Keratinocyte (primary cell): ENCODE measurements at regions not wholly inside any gene's neighbourhood (a gene's known extent, or its start where the extent isn't known, plus 50 kb on each side); places are given as distances from the start of the nearest gene placed in this dataset.

Source experiments
- DNase-seq: peaks from one replicate; pipeline ENCODE4 v3.0.0-alpha.2; 2011; ENCODE audit warnings: low read depth, missing footprints, low spot score
- FAIRE-seq: peaks from 2 replicates; lab custom pipeline; 2011; peaks lifted over from hg19 to GRCh38; lab: Jason Lieb, UNC
- H2AFZ ChIP-seq: 2 replicates; pipeline ENCODE4 v1.6.0; 2012; ENCODE audit warnings: low read length, control low read depth, inconsistent platforms; ENCODE audit not compliant: control insufficient read depth
- H3K27ac ChIP-seq: 2 replicates; pipeline ENCODE4 v1.5.1; 2011; ENCODE audit warnings: low read length; ENCODE audit not compliant: control insufficient read depth, insufficient read depth
- H3K27me3 ChIP-seq: 3 replicates; pipeline ENCODE4 v1.6.0; 2011; ENCODE audit warnings: low read length; ENCODE audit not compliant: control insufficient read depth, insufficient read depth; ENCODE audit errors: extremely low read depth
- H3K36me3 ChIP-seq, 2 experiments: 2 replicates in 1 of 2; 3 replicates in 1 of 2; pipeline ENCODE4 v1.5.1; 2011; ENCODE audit warnings: low read length in 2 of 2, mild to moderate bottlenecking in 1 of 2; ENCODE audit not compliant: control insufficient read depth in 2 of 2, insufficient read depth in 2 of 2; ENCODE audit errors: extremely low read depth in 1 of 2
- H3K4me1 ChIP-seq: 3 replicates; pipeline ENCODE4 v1.5.1; 2011; ENCODE audit warnings: low read length; ENCODE audit not compliant: control insufficient read depth, insufficient read depth; ENCODE audit errors: extremely low read depth
- H3K4me2 ChIP-seq: 3 replicates; pipeline ENCODE4 v1.6.0; 2011; ENCODE audit warnings: low read depth, low read length; ENCODE audit not compliant: control insufficient read depth, insufficient read depth; ENCODE audit errors: extremely low read depth
- H3K4me3 ChIP-seq, 3 experiments: fragments of 200-600 bp in 1 of 3; sonication (generic) in 1 of 3; 2 replicates in 2 of 3; 3 replicates in 1 of 3; pipeline ENCODE4 v1.5.1; 2011 to 2016; ENCODE audit warnings: low read length in 3 of 3, mild to moderate bottlenecking in 3 of 3, control low read depth in 2 of 3, inconsistent platforms in 1 of 3, low read depth in 1 of 3, mixed read lengths in 1 of 3, mixed run types in 1 of 3, moderate library complexity in 1 of 3; ENCODE audit not compliant: control insufficient read depth in 2 of 3, insufficient read depth in 2 of 3; ENCODE audit errors: extremely low read depth in 1 of 3
- H3K79me2 ChIP-seq: 2 replicates; pipeline ENCODE4 v1.6.0; 2012; ENCODE audit warnings: low read length; ENCODE audit not compliant: control insufficient read depth, insufficient read depth
- H3K9ac ChIP-seq: 3 replicates; pipeline ENCODE4 v1.6.0; 2011; ENCODE audit warnings: low read length; ENCODE audit not compliant: control insufficient read depth, insufficient read depth; ENCODE audit errors: extremely low read depth
- H3K9me1 ChIP-seq: 3 replicates; pipeline ENCODE4 v1.6.0; 2011; ENCODE audit warnings: low read length; ENCODE audit not compliant: control insufficient read depth, insufficient read depth; ENCODE audit errors: extremely low read depth
- H3K9me3 ChIP-seq: 2 replicates; pipeline ENCODE4 v1.5.1; 2012; ENCODE audit warnings: low read depth, low read length; ENCODE audit not compliant: control insufficient read depth
- H4K20me1 ChIP-seq: 3 replicates; pipeline ENCODE4 v1.6.0; 2011; ENCODE audit warnings: low read length; ENCODE audit not compliant: control insufficient read depth, insufficient read depth; ENCODE audit errors: extremely low read depth
- EZH2 ChIP-seq: IDR thresholded peaks from one replicate; pipeline ENCODE4 v1.6.1; 2012; ENCODE audit warnings: inconsistent platforms, mild to moderate bottlenecking, low read length, moderate library complexity
- dilution Hi-C: fragments of 300-500 bp; cut with MboI; formaldehyde crosslinking; loops from one replicate; pipeline ENCODE4 v1.7.0; 2020; ENCODE audit warnings: low sequenced_read_pairs; ENCODE audit not compliant: extremely low pct_ligation_motif_present
- TF ChIP-seq, protein P1 (sequence below), 3 experiments: IDR thresholded peaks in 1 of 3; conservative IDR thresholded peaks in 1 of 3; optimal IDR thresholded peaks in 1 of 3; 2 replicates in 2 of 3; 3 replicates in 1 of 3; pipeline versions ENCODE3 to v1.5.1; 2011; ENCODE audit warnings: low read length in 3 of 3, mild to moderate bottlenecking in 3 of 3, moderate library complexity in 2 of 3, control low read depth in 1 of 3, inconsistent platforms in 1 of 3; ENCODE audit not compliant: insufficient read depth in 2 of 3; ENCODE audit errors: extremely low read depth in 1 of 3

DNA sequence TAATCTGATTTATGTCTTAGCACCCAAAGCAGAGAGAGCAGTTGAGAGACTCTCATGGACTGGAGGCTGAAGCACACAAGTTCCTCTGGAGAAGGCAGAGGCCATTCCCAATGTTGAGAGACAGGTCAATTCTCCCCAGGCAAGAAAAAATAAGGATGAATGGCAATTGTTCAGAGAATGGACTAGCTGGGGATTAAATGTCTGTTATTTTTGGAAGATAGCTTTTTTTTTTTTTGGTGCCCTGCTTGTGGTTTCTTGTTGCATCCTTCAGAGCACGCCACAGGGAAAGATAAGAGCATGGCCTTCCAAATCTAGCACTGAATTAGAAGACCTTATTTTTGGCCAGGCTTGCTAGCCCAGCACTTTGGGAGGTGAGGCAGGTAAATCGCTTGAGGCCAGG lies 65.6 kb upstream of the ERRFI1 start:
- Histone ChIP-seq H3K4me3 (no peak overlapping the region), H3K4me1 (peaks cover 64% of the 10 kb centered on the region), H4K20me1 (no peaks in the 10 kb centered on the region), H3K79me2 (no peaks in the 10 kb centered on the region), H2AFZ (no peak overlapping the region), H3K27me3 (no peaks in the 10 kb centered on the region), H3K9me1 (no peaks in the 10 kb centered on the region), H3K4me2 (no peak overlapping the region), H3K9me3 (no peaks in the 10 kb centered on the region), H3K36me3 (no peaks in the 10 kb centered on the region), H3K27ac (peak overlapping the region; percentile 87), H3K9ac (no peak overlapping the region)
- DNase-seq, result no peak
- TF ChIP-seq EZH2, result no peak
- TF ChIP-seq, protein P1, sequence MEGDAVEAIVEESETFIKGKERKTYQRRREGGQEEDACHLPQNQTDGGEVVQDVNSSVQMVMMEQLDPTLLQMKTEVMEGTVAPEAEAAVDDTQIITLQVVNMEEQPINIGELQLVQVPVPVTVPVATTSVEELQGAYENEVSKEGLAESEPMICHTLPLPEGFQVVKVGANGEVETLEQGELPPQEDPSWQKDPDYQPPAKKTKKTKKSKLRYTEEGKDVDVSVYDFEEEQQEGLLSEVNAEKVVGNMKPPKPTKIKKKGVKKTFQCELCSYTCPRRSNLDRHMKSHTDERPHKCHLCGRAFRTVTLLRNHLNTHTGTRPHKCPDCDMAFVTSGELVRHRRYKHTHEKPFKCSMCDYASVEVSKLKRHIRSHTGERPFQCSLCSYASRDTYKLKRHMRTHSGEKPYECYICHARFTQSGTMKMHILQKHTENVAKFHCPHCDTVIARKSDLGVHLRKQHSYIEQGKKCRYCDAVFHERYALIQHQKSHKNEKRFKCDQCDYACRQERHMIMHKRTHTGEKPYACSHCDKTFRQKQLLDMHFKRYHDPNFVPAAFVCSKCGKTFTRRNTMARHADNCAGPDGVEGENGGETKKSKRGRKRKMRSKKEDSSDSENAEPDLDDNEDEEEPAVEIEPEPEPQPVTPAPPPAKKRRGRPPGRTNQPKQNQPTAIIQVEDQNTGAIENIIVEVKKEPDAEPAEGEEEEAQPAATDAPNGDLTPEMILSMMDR (optimal IDR thresholded peaks at IDR 0.05 in 1 of 3, IDR thresholded peaks at IDR 0.05 in 1 of 3, conservative IDR thresholded peaks at IDR 0.05 in 1 of 3; ENCODE audit: extremely low read depth in 1 of 3, insufficient read depth in 2 of 3, low read length in 3 of 3), result no peak
- dilution Hi-C loops, result no loop called here
- no peak for FAIRE-seq

DNA sequence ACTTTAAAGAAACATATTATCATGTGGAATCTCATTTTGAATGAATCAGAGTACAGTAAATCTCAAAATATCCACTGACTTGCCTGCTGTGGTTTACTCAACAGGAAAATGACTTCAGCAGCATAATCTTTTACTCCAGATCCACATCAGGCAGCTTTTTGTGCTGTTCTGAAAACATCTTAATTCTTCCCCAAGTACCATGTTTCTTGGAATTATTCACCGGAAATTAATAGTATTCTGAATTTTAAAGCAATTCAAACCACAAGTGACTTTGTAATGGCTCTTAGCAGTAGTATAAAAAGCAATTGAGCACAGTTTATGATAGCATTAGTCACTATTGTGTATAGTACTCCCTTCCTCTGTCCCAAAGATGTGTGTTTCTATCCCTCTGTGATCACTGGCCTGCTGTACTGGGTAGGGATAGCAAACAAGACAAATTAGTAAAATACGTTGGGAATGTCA lies 64.2 kb upstream of the ERRFI1 start:
- Histone ChIP-seq H3K27me3 (no peaks in the 10 kb centered on the region), H3K36me3 (no peaks in the 10 kb centered on the region), H3K4me1 (peaks cover 50% of the 10 kb centered on the region), H3K9me1 (no peaks in the 10 kb centered on the region), H3K79me2 (no peaks in the 10 kb centered on the region), H2AFZ (no peak overlapping the region), H3K9ac (no peak overlapping the region), H3K4me3 (no peak overlapping the region), H3K9me3 (no peaks in the 10 kb centered on the region), H3K4me2 (peak overlapping the region; percentile 46), H3K27ac (peak overlapping the region; percentile 87), H4K20me1 (no peaks in the 10 kb centered on the region)
- TF ChIP-seq, protein P1 (optimal IDR thresholded peaks at IDR 0.05 in 1 of 3, IDR thresholded peaks at IDR 0.05 in 1 of 3, conservative IDR thresholded peaks at IDR 0.05 in 1 of 3; ENCODE audit: extremely low read depth in 1 of 3, insufficient read depth in 2 of 3, low read length in 3 of 3), result no peak
- TF ChIP-seq EZH2, result no peak
- FAIRE-seq (peak; percentile 39), DNase-seq (peak; percentile 52)
- dilution Hi-C loops, result no loop called here
